ENCODE measurements at regions not wholly inside any gene's neighbourhood (a gene's known extent, or its start where the extent isn't known, plus 50 kb on each side); places are given as distances from the start of the nearest gene placed in this dataset.

- no peaks in the 10 kb centered on the region for H3K4me1 ChIP-seq (ENCODE audit: control insufficient read depth in 1 of 2, insufficient read depth in 2 of 2, low read length in 2 of 2)
- H3K9ac ChIP-seq (ENCODE audit: low read length): no peak overlapping the region
- no TSS peak for BruUV-seq (replicated peaks)
- H3K27ac ChIP-seq (ENCODE audit: low read depth, low read length): no peak overlapping the region
- no peaks in the 10 kb centered on the region for H3K36me3 ChIP-seq (ENCODE audit: control insufficient read depth in 1 of 2, insufficient read depth in 2 of 2, low read length in 2 of 2)
- no peaks in the 10 kb centered on the region for H3K79me2 ChIP-seq (ENCODE audit: insufficient read depth, low read length)
- TF ChIP-seq SP1 (IDR thresholded peaks at IDR 0.05; ENCODE audit: low read depth) (no peak), ZFX (IDR thresholded peaks at IDR 0.05) (no peak), REST (IDR thresholded peaks at IDR 0.05; ENCODE audit: low read depth) (no peak), EZH2 (IDR thresholded peaks at IDR 0.05) (no peak), SRF (IDR thresholded peaks at IDR 0.05; ENCODE audit: low read depth) (no peak), RAD21 (IDR thresholded peaks at IDR 0.05; ENCODE audit: low read depth) (no peak), EGR1 (IDR thresholded peaks at IDR 0.05; ENCODE audit: low read depth) (no peak), ELF1 (IDR thresholded peaks at IDR 0.05; ENCODE audit: borderline replicate concordance, low read depth) (no peak), YY1 (IDR thresholded peaks at IDR 0.05; ENCODE audit: extremely low read depth, insufficient replicate concordance, low read depth, low read length) (no peak), POLR2AphosphoS5 (IDR thresholded peaks at IDR 0.05; ENCODE audit: low read depth, low read length) (no peak), CEBPB (IDR thresholded peaks at IDR 0.05; ENCODE audit: low read depth) (no peak), FOSL1 (IDR thresholded peaks at IDR 0.05; ENCODE audit: low read depth) (no peak), SIN3A (IDR thresholded peaks at IDR 0.05; ENCODE audit: low read depth) (no peak), POLR2A (IDR thresholded peaks at IDR 0.05; ENCODE audit: borderline replicate concordance, extremely low read depth, insufficient read depth, insufficient read length) (no peak), TCF7L2 (IDR thresholded peaks at IDR 0.05; ENCODE audit: borderline replicate concordance, extremely low read depth, insufficient read depth, insufficient read length) (no peak), ATF3 (IDR thresholded peaks at IDR 0.05) (no peak), EZH2phosphoT487 (IDR thresholded peaks at IDR 0.05; ENCODE audit: borderline replicate concordance) (no peak), CBX3 (IDR thresholded peaks at IDR 0.05; ENCODE audit: low read depth) (no peak)
- TF ChIP-seq, protein P1, sequence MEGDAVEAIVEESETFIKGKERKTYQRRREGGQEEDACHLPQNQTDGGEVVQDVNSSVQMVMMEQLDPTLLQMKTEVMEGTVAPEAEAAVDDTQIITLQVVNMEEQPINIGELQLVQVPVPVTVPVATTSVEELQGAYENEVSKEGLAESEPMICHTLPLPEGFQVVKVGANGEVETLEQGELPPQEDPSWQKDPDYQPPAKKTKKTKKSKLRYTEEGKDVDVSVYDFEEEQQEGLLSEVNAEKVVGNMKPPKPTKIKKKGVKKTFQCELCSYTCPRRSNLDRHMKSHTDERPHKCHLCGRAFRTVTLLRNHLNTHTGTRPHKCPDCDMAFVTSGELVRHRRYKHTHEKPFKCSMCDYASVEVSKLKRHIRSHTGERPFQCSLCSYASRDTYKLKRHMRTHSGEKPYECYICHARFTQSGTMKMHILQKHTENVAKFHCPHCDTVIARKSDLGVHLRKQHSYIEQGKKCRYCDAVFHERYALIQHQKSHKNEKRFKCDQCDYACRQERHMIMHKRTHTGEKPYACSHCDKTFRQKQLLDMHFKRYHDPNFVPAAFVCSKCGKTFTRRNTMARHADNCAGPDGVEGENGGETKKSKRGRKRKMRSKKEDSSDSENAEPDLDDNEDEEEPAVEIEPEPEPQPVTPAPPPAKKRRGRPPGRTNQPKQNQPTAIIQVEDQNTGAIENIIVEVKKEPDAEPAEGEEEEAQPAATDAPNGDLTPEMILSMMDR (IDR thresholded peaks at IDR 0.05 in 2 of 3, conservative IDR thresholded peaks at IDR 0.05 in 1 of 3; ENCODE audit: borderline replicate concordance in 1 of 3, insufficient read depth in 1 of 3, low read depth in 2 of 3, low read length in 2 of 3): no peak
- TF ChIP-seq, protein P2, sequence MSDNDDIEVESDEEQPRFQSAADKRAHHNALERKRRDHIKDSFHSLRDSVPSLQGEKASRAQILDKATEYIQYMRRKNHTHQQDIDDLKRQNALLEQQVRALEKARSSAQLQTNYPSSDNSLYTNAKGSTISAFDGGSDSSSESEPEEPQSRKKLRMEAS (IDR thresholded peaks at IDR 0.05): no peak
- no peak overlapping the region for H3K4me3 ChIP-seq (replicated peaks in 1 of 2; ENCODE audit: low read depth in 1 of 2, low read length in 2 of 2)
- ChIA-PET POLR2A (no interaction called here), RAD21 (ENCODE audit: low non-redundant PET in 1 of 2, low total read pairs in 2 of 2, uncharacterized antibody in 2 of 2, unreplicated experiment in 2 of 2) (no interaction called here), CTCF (no interaction called here)
- no peak overlapping the region for H3K4me2 ChIP-seq (ENCODE audit: low read length)
- no peak for ATAC-seq
- intact Hi-C loops (cut with micrococcal nuclease): no loop called here
- H3K9me3 ChIP-seq (ENCODE audit: control insufficient read depth in 1 of 2, insufficient read depth in 1 of 2, low read depth in 1 of 2, low read length in 2 of 2): peaks cover 0 to 33% of the 10 kb centered on the region in 2 experiments; a peak in 2 of 4 replicates
- no peaks in the 10 kb centered on the region for H3K27me3 ChIP-seq (ENCODE audit: insufficient read depth, low read length)
- no peaks in the 10 kb centered on the region for H3K9me2 ChIP-seq (ENCODE audit: insufficient read depth)
- no peaks in the 10 kb centered on the region for H4K20me1 ChIP-seq (ENCODE audit: insufficient read depth)
- no peak overlapping the region for H2AFZ ChIP-seq (ENCODE audit: low read depth, low read length, poor library complexity, severe bottlenecking)
- DNase-seq (ENCODE audit: low read depth, low spot score): no peak
Observed at GRCh38 chr7:53628775-53629174, 593.3 kb downstream of the POM121L12 start.

All from HCT116 (cell line).